HCT116 (cell line): ENCODE measurements at regions not wholly inside any gene's neighbourhood (a gene's known extent, or its start where the extent isn't known, plus 50 kb on each side); places are given as distances from the start of the nearest gene placed in this dataset.

Source experiments
- ATAC-seq: fragments of 200-7000 bp; cut with Tn5 transposase; 2 replicates; pipeline ENCODE4 v1.9.1; 2020; ENCODE audit warnings: mild to moderate bottlenecking, moderate library complexity
- BruUV-seq: library from RNA; stranded (reverse); fragments of 400-500 nt; replicated peaks from 2 replicates; lab custom pipeline; 2021; lab: Mats Ljungman, UMichigan
- CTCF ChIA-PET: fragments of 300-600 bp; sonication (Branson Sonifier 250); formaldehyde crosslinking; loops from one replicate; lab custom pipeline; 2021; ENCODE audit warnings: antibody characterized with exemption; lab: Charles Lee
- POLR2A ChIA-PET: fragments of 300-600, 350-600 bp; sonication (Branson Sonifier 250); formaldehyde crosslinking; loops from one replicate; lab custom pipeline; 2021; ENCODE audit warnings: antibody characterized with exemption; lab: Charles Lee
- RAD21 ChIA-PET, 2 experiments: fragments of 300-600 bp; sonication (Branson Sonifier 250); formaldehyde crosslinking; loops; one replicate each; lab custom pipeline; 2023; ENCODE audit warnings: low total read pairs in 2 of 2; ENCODE audit not compliant: uncharacterized antibody in 2 of 2, unreplicated experiment in 2 of 2, low non-redundant PET in 1 of 2; lab: Charles Lee
- DNase-seq: peaks from one replicate; pipeline ENCODE4 v3.0.0-alpha.2; 2010; ENCODE audit warnings: low read depth, low spot score
- H2AFZ ChIP-seq: fragments of 200-600 bp; shearing (Covaris generic), sonication (generic); 2 replicates; pipeline ENCODE4 v1.6.1; 2017; ENCODE audit warnings: low read depth, mixed run types, mixed read lengths, antibody characterized with exemption, low read length; ENCODE audit not compliant: poor library complexity, severe bottlenecking
- H3K27ac ChIP-seq: 2 replicates; pipeline ENCODE4 v1.5.1; 2012; ENCODE audit warnings: low read depth, low read length
- H3K27me3 ChIP-seq: fragments of 200-600 bp; sonication (generic); 2 replicates; pipeline ENCODE4 v1.6.1; 2016; ENCODE audit warnings: mixed run types, low read length, mixed read lengths; ENCODE audit not compliant: insufficient read depth
- H3K36me3 ChIP-seq, 2 experiments: fragments of 200-500 bp in 1 of 2; fragments of 200-600 bp in 1 of 2; sonication (Bioruptor generic) in 1 of 2; sonication (generic) in 1 of 2; 2 replicates each; pipeline versions ENCODE4 v1.5.1 to v1.6.1; 2014 to 2016; ENCODE audit warnings: low read length in 2 of 2, inconsistent platforms in 1 of 2, mixed read lengths in 1 of 2, mixed run types in 1 of 2; ENCODE audit not compliant: insufficient read depth in 2 of 2, control insufficient read depth in 1 of 2
- H3K4me1 ChIP-seq, 2 experiments: fragments of 200-600 bp in 1 of 2; sonication (generic) in 1 of 2; 2 replicates each; pipeline versions ENCODE4 v1.5.1 to v1.6.1; 2012 to 2017; ENCODE audit warnings: low read length in 2 of 2, inconsistent platforms in 1 of 2, mild to moderate bottlenecking in 1 of 2, mixed read lengths in 1 of 2, mixed run types in 1 of 2, moderate library complexity in 1 of 2; ENCODE audit not compliant: insufficient read depth in 2 of 2, control insufficient read depth in 1 of 2
- H3K4me2 ChIP-seq: fragments of 200-600 bp; sonication (generic); 2 replicates; pipeline ENCODE4 v1.6.1; 2017; ENCODE audit warnings: mixed run types, low read length, mixed read lengths
- H3K4me3 ChIP-seq, 2 experiments: fragments of 200-600 bp in 1 of 2; sonication (generic) in 1 of 2; replicated peaks in 1 of 2; 2 replicates each; pipeline ENCODE4 v1.5.1; 2011 to 2016; ENCODE audit warnings: low read length in 2 of 2, control low read depth in 1 of 2, low read depth in 1 of 2, mild to moderate bottlenecking in 1 of 2, mixed read lengths in 1 of 2, mixed run types in 1 of 2
- H3K79me2 ChIP-seq: fragments of 200-600 bp; sonication (generic); 2 replicates; pipeline ENCODE4 v1.6.1; 2017; ENCODE audit warnings: mild to moderate bottlenecking, mixed run types, low read length, moderate library complexity, mixed read lengths; ENCODE audit not compliant: insufficient read depth
- H3K9ac ChIP-seq: fragments of 200-600 bp; sonication (generic); 2 replicates; pipeline ENCODE4 v1.6.1; 2016; ENCODE audit warnings: low read length, mixed read lengths
- H3K9me2 ChIP-seq: fragments of 200-600 bp; sonication (generic), shearing (Covaris generic); 2 replicates; pipeline ENCODE4 v1.6.1; 2017; ENCODE audit warnings: mixed run types, mild to moderate bottlenecking, moderate library complexity; ENCODE audit not compliant: insufficient read depth
- H3K9me3 ChIP-seq, 2 experiments: fragments of 200-500 bp in 1 of 2; fragments of 200-600 bp in 1 of 2; sonication (Bioruptor generic) in 1 of 2; sonication (generic) in 1 of 2; 2 replicates each; pipeline ENCODE4 v1.6.1; 2014 to 2017; ENCODE audit warnings: low read length in 2 of 2, mixed read lengths in 2 of 2, inconsistent platforms in 1 of 2, low read depth in 1 of 2, mild to moderate bottlenecking in 1 of 2, mixed run types in 1 of 2, moderate library complexity in 1 of 2; ENCODE audit not compliant: control insufficient read depth in 1 of 2, insufficient read depth in 1 of 2
- H4K20me1 ChIP-seq: fragments of 200-600 bp; sonication (generic), shearing (Covaris generic); 2 replicates; pipeline ENCODE4 v1.6.1; 2017; ENCODE audit warnings: mixed run types, mild to moderate bottlenecking, moderate library complexity; ENCODE audit not compliant: insufficient read depth
- ATF3 ChIP-seq: IDR thresholded peaks from 2 replicates; pipeline ENCODE4 v1.6.1; 2012
- EGR1 ChIP-seq: IDR thresholded peaks from 2 replicates; pipeline ENCODE4 v1.6.1; 2012; ENCODE audit warnings: low read depth
- ELF1 ChIP-seq: IDR thresholded peaks from 2 replicates; pipeline ENCODE4 v1.6.1; 2012; ENCODE audit warnings: low read depth, borderline replicate concordance
- EZH2phosphoT487 ChIP-seq: fragments of 200-600 bp; IDR thresholded peaks from 2 replicates; pipeline ENCODE4 v1.6.1; 2018; ENCODE audit warnings: antibody characterized with exemption, borderline replicate concordance
- FOSL1 ChIP-seq: IDR thresholded peaks from 2 replicates; pipeline ENCODE4 v1.6.1; 2012; ENCODE audit warnings: low read depth
- JUND ChIP-seq: IDR thresholded peaks from 2 replicates; pipeline ENCODE4 v1.6.1; 2012
- POLR2A ChIP-seq: IDR thresholded peaks from 2 replicates; pipeline ENCODE4 v1.7.0; 2011; ENCODE audit warnings: borderline replicate concordance; ENCODE audit not compliant: insufficient read depth, insufficient read length; ENCODE audit errors: extremely low read depth
- RAD21 ChIP-seq: IDR thresholded peaks from 2 replicates; pipeline ENCODE4 v1.6.1; 2012; ENCODE audit warnings: low read depth, mild to moderate bottlenecking
- SIN3A ChIP-seq: IDR thresholded peaks from 2 replicates; pipeline ENCODE4 v1.6.1; 2012; ENCODE audit warnings: low read depth
- SP1 ChIP-seq: IDR thresholded peaks from 2 replicates; pipeline ENCODE4 v1.6.1; 2012; ENCODE audit warnings: low read depth
- SRF ChIP-seq: IDR thresholded peaks from 2 replicates; pipeline ENCODE4 v1.6.1; 2012; ENCODE audit warnings: low read depth
- TCF7L2 ChIP-seq: IDR thresholded peaks from 2 replicates; pipeline ENCODE4 v1.7.0; 2011; ENCODE audit warnings: borderline replicate concordance, inconsistent platforms; ENCODE audit not compliant: insufficient read depth, insufficient read length; ENCODE audit errors: extremely low read depth
- YY1 ChIP-seq: IDR thresholded peaks from 2 replicates; pipeline ENCODE4 v1.6.1; 2011; ENCODE audit warnings: low read length, low read depth, moderate library complexity, mild to moderate bottlenecking; ENCODE audit not compliant: insufficient replicate concordance; ENCODE audit errors: extremely low read depth
- ZBTB33 ChIP-seq: IDR thresholded peaks from 2 replicates; pipeline ENCODE4 v1.6.1; 2011; ENCODE audit warnings: mild to moderate bottlenecking, low read length, moderate library complexity; ENCODE audit not compliant: insufficient replicate concordance; ENCODE audit errors: extremely low read depth
- ZFX ChIP-seq: fragments of 450-650 bp; IDR thresholded peaks from 2 replicates; pipeline ENCODE4 v1.6.1; 2017
- ZNF274 ChIP-seq: fragments of 200-500 bp; sonication (Bioruptor generic); IDR thresholded peaks from 2 replicates; pipeline ENCODE4 v1.6.1; 2014; ENCODE audit warnings: mild to moderate bottlenecking, low read depth, low read length, inconsistent platforms
- intact Hi-C: fragments of 100-400 bp; cut with micrococcal nuclease; formaldehyde crosslinking; loops from 2 replicates; pipeline ENCODE4 v1.10.0; 2022
- TF ChIP-seq, protein P1 (sequence below): IDR thresholded peaks from 2 replicates; pipeline ENCODE4 v1.6.1; 2012
- TF ChIP-seq, protein P2 (sequence below), 3 experiments: fragments of 200-600 bp in 1 of 3; sonication (generic) in 1 of 3; IDR thresholded peaks in 2 of 3; conservative IDR thresholded peaks in 1 of 3; 2 replicates each; pipeline ENCODE4 v1.5.1; 2012 to 2017; ENCODE audit warnings: low read depth in 2 of 3, low read length in 2 of 3, antibody characterized with exemption in 1 of 3, borderline replicate concordance in 1 of 3, control low read depth in 1 of 3, mild to moderate bottlenecking in 1 of 3, mixed read lengths in 1 of 3, mixed run types in 1 of 3, moderate library complexity in 1 of 3; ENCODE audit not compliant: insufficient read depth in 1 of 3

- TF ChIP-seq ZFX: no peak
- TF ChIP-seq EZH2phosphoT487: no peak
- TF ChIP-seq POLR2A: no peak
- TF ChIP-seq ZNF274: no peak
- TF ChIP-seq, protein P1, sequence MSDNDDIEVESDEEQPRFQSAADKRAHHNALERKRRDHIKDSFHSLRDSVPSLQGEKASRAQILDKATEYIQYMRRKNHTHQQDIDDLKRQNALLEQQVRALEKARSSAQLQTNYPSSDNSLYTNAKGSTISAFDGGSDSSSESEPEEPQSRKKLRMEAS: no peak
Measured at GRCh38 chr14:42860371-42860770, 1253.7 kb downstream of the LRFN5 start (continued).

GRCh38 chr14:42856106-42856505 lies 1249.4 kb downstream of the LRFN5 start:
- Histone ChIP-seq H4K20me1 (no peaks in the 10 kb centered on the region), H3K79me2 (no peaks in the 10 kb centered on the region), H3K4me3 (no peak overlapping the region), H3K36me3 (no peaks in the 10 kb centered on the region), H3K4me2 (no peak overlapping the region), H3K9ac (no peak overlapping the region), H3K9me2 (no peaks in the 10 kb centered on the region), H2AFZ (no peak overlapping the region), H3K4me1 (no peaks in the 10 kb centered on the region), H3K9me3 (no peaks in the 10 kb centered on the region; a peak in 1 of 4 replicates), H3K27ac (no peak overlapping the region), H3K27me3 (no peaks in the 10 kb centered on the region)
- no peak for DNase-seq
- RAD21 ChIA-PET: no interaction called here
- POLR2A ChIA-PET: no interaction called here
- CTCF ChIA-PET: no interaction called here
- intact Hi-C loops: no loop called here
- no TSS peak for BruUV-seq
- no peak for ATAC-seq
- TF ChIP-seq SP1 (no peak), SRF (no peak), EZH2phosphoT487 (no peak), TCF7L2 (no peak), POLR2A (no peak), EGR1 (no peak), JUND (no peak), ATF3 (no peak), ELF1 (no peak), FOSL1 (no peak), SIN3A (no peak), RAD21 (no peak), ZBTB33 (no peak), YY1 (no peak), ZNF274 (no peak)
- TF ChIP-seq, protein P2, sequence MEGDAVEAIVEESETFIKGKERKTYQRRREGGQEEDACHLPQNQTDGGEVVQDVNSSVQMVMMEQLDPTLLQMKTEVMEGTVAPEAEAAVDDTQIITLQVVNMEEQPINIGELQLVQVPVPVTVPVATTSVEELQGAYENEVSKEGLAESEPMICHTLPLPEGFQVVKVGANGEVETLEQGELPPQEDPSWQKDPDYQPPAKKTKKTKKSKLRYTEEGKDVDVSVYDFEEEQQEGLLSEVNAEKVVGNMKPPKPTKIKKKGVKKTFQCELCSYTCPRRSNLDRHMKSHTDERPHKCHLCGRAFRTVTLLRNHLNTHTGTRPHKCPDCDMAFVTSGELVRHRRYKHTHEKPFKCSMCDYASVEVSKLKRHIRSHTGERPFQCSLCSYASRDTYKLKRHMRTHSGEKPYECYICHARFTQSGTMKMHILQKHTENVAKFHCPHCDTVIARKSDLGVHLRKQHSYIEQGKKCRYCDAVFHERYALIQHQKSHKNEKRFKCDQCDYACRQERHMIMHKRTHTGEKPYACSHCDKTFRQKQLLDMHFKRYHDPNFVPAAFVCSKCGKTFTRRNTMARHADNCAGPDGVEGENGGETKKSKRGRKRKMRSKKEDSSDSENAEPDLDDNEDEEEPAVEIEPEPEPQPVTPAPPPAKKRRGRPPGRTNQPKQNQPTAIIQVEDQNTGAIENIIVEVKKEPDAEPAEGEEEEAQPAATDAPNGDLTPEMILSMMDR (IDR thresholded peaks at IDR 0.05 in 2 of 3, conservative IDR thresholded peaks at IDR 0.05 in 1 of 3; ENCODE audit: borderline replicate concordance in 1 of 3, insufficient read depth in 1 of 3, low read depth in 2 of 3, low read length in 2 of 3): no peak
- TF ChIP-seq, protein P1: no peak
